Neural cell (in vitro differentiated cells): ENCODE measurements at regions not wholly inside any gene's neighbourhood (a gene's known extent, or its start where the extent isn't known, plus 50 kb on each side); places are given as distances from the start of the nearest gene placed in this dataset.
"Not testable (repeated sequence)": the region's sequence is repeated elsewhere in the genome, so short reads cannot be mapped to it uniquely, and the experiment has no call there.

Experiments used
- H2AFZ ChIP-seq: fragments of 200-600, 300-800 bp; sonication (generic), shearing (Covaris generic); 2 replicates; pipeline ENCODE4 v1.6.0; 2014; ENCODE audit warnings: low read depth, mild to moderate bottlenecking, antibody characterized with exemption, low read length, moderate library complexity
- H3F3A ChIP-seq: fragments of 200-600 bp; shearing (Covaris generic); 2 replicates; pipeline ENCODE4 v1.6.1; 2016; ENCODE audit warnings: mild to moderate bottlenecking, moderate library complexity, mixed read lengths, antibody characterized with exemption, low read length; ENCODE audit not compliant: insufficient read depth, poor library complexity, severe bottlenecking
- H3K27ac ChIP-seq: fragments of 200-600, 300-800 bp; sonication (generic), shearing (Covaris generic); 2 replicates; pipeline ENCODE4 v1.5.1; 2014; ENCODE audit warnings: mild to moderate bottlenecking, low read length, moderate library complexity
- H3K27me3 ChIP-seq: fragments of 300-800, 200-600 bp; sonication (generic), shearing (Covaris generic); 2 replicates; pipeline ENCODE4 v1.6.0; 2014; ENCODE audit warnings: mild to moderate bottlenecking, low read depth, low read length, moderate library complexity; ENCODE audit not compliant: insufficient read depth
- H3K36me3 ChIP-seq: fragments of 300-800, 200-600 bp; sonication (generic), shearing (Covaris generic); 2 replicates; pipeline ENCODE4 v1.5.1; 2014; ENCODE audit warnings: mild to moderate bottlenecking, antibody characterized with exemption, low read length, moderate library complexity; ENCODE audit not compliant: insufficient read depth
- H3K4me2 ChIP-seq: fragments of 300-800, 200-600 bp; sonication (generic), shearing (Covaris generic); 2 replicates; pipeline ENCODE4 v1.6.0; 2014; ENCODE audit warnings: mild to moderate bottlenecking, low read length
- H3K4me3 ChIP-seq: fragments of 300-800, 200-600 bp; sonication (generic), shearing (Covaris generic); 2 replicates; pipeline ENCODE4 v1.5.1; 2014; ENCODE audit warnings: mild to moderate bottlenecking, low read length, moderate library complexity
- H3K79me2 ChIP-seq: fragments of 200-600 bp; shearing (Covaris generic); replicated peaks from 2 replicates; pipeline ENCODE4 v1.6.0; 2014; ENCODE audit warnings: mild to moderate bottlenecking, low read length, moderate library complexity; ENCODE audit not compliant: insufficient read depth
- H3K9ac ChIP-seq: fragments of 300-800, 200-600 bp; sonication (generic), shearing (Covaris generic); 2 replicates; pipeline ENCODE4 v1.6.1; 2016; ENCODE audit warnings: mild to moderate bottlenecking, low read length, mixed read lengths
- H3K9me2 ChIP-seq: fragments of 200-600 bp; shearing (Covaris generic); 2 replicates; pipeline ENCODE4 v1.6.1; 2016; ENCODE audit warnings: mild to moderate bottlenecking, low read length, mixed read lengths; ENCODE audit not compliant: insufficient read depth
- H3K9me3 ChIP-seq: fragments of 200-600, 300-800 bp; sonication (generic), shearing (Covaris generic); 2 replicates; pipeline ENCODE4 v1.6.1; 2016; ENCODE audit warnings: mild to moderate bottlenecking, mixed run types, low read length, moderate library complexity, mixed read lengths
- H4K20me1 ChIP-seq: fragments of 200-600 bp; shearing (Covaris generic); 2 replicates; pipeline ENCODE4 v1.6.1; 2016; ENCODE audit warnings: mild to moderate bottlenecking, mixed run types; ENCODE audit not compliant: insufficient read depth
- EP300 ChIP-seq: fragments of 450-650 bp; conservative IDR thresholded peaks from 2 replicates; pipeline ENCODE4 v1.6.1; 2014; ENCODE audit warnings: antibody characterized with exemption, mild to moderate bottlenecking, moderate library complexity; ENCODE audit not compliant: poor library complexity, severe bottlenecking
- EZH2 ChIP-seq: fragments of 200-600, 300-800 bp; shearing (Covaris generic), sonication (generic); IDR thresholded peaks from 2 replicates; pipeline ENCODE4 v1.6.1; 2014; ENCODE audit warnings: antibody characterized with exemption, low read length, borderline replicate concordance, mild to moderate bottlenecking; ENCODE audit not compliant: insufficient read depth, poor library complexity, severe bottlenecking
- MXI1 ChIP-seq: fragments of 450-650 bp; conservative IDR thresholded peaks from 2 replicates; pipeline ENCODE4 v1.6.1; 2014; ENCODE audit warnings: antibody characterized with exemption, mild to moderate bottlenecking; ENCODE audit not compliant: poor library complexity, severe bottlenecking
- POLR2AphosphoS5 ChIP-seq: IDR thresholded peaks from 2 replicates; pipeline ENCODE4 v1.6.1; 2012
- RAD21 ChIP-seq: fragments of 450-650 bp; conservative IDR thresholded peaks from 2 replicates; pipeline ENCODE4 v1.6.1; 2014; ENCODE audit warnings: antibody characterized with exemption, mild to moderate bottlenecking, moderate library complexity
- SMC3 ChIP-seq: fragments of 450-650 bp; conservative IDR thresholded peaks from 2 replicates; pipeline ENCODE4 v1.6.1; 2014; ENCODE audit warnings: antibody characterized with exemption, mild to moderate bottlenecking, moderate library complexity; ENCODE audit not compliant: poor library complexity
- TAF1 ChIP-seq: IDR thresholded peaks from 2 replicates; pipeline ENCODE4 v1.6.1; 2012; ENCODE audit warnings: low read depth
- TF ChIP-seq, protein P1 (sequence below): fragments of 450-650 bp; IDR thresholded peaks from 2 replicates; pipeline ENCODE4 v1.5.1; 2014; ENCODE audit warnings: antibody characterized with exemption, mild to moderate bottlenecking, moderate library complexity; ENCODE audit not compliant: poor library complexity, severe bottlenecking
- TF ChIP-seq, protein P2 (sequence below): IDR thresholded peaks from 2 replicates; pipeline ENCODE4 v1.6.1; 2012; ENCODE audit warnings: borderline replicate concordance

DNA sequence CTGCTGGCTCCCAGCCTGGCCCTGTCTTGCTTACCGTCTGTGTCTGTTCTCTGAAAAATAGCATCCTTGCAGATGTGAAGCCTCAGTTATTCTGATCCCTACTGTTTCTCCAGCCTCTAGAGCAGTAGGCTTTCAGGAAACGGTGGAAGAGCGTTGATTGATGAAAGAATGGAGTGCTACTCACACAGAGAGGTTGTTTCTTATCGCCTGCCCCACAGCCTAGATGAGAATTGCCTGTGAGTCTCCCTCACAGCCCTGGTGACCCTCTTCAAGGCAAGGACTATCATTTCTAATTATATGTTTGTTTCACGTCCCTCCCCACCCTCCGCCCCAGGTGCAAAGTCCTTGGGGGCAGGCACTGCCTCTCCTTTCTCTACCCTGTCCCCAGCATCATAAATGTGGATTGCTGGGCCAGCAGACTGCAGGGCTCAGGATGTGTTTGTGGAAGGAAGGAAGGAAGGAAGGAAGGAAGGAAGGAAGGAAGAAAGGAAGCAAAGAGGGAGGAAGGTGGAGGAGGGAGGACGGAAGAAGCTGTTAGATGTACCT lies 575.3 kb upstream of the B3GAT1 start:
- Histone ChIP-seq H3K36me3 (no peaks in the 10 kb centered on the region), H3K9me2 (no peaks in the 10 kb centered on the region), H3K9me3 (no peaks in the 10 kb centered on the region), H3F3A (no peaks in the 10 kb centered on the region), H3K27ac (no peak overlapping the region), H4K20me1 (no peaks in the 10 kb centered on the region), H3K9ac (no peak overlapping the region), H3K4me2 (no peak overlapping the region), H3K27me3 (no peaks in the 10 kb centered on the region), H3K79me2 (no peaks in the 10 kb centered on the region), H2AFZ (no peak overlapping the region), H3K4me3 (no peak overlapping the region)
- TF ChIP-seq, protein P1, sequence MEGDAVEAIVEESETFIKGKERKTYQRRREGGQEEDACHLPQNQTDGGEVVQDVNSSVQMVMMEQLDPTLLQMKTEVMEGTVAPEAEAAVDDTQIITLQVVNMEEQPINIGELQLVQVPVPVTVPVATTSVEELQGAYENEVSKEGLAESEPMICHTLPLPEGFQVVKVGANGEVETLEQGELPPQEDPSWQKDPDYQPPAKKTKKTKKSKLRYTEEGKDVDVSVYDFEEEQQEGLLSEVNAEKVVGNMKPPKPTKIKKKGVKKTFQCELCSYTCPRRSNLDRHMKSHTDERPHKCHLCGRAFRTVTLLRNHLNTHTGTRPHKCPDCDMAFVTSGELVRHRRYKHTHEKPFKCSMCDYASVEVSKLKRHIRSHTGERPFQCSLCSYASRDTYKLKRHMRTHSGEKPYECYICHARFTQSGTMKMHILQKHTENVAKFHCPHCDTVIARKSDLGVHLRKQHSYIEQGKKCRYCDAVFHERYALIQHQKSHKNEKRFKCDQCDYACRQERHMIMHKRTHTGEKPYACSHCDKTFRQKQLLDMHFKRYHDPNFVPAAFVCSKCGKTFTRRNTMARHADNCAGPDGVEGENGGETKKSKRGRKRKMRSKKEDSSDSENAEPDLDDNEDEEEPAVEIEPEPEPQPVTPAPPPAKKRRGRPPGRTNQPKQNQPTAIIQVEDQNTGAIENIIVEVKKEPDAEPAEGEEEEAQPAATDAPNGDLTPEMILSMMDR, result no peak
- TF ChIP-seq EZH2, result no peak
- no peak for TF ChIP-seq SMC3
- TF ChIP-seq TAF1, result no peak
- TF ChIP-seq, protein P2, sequence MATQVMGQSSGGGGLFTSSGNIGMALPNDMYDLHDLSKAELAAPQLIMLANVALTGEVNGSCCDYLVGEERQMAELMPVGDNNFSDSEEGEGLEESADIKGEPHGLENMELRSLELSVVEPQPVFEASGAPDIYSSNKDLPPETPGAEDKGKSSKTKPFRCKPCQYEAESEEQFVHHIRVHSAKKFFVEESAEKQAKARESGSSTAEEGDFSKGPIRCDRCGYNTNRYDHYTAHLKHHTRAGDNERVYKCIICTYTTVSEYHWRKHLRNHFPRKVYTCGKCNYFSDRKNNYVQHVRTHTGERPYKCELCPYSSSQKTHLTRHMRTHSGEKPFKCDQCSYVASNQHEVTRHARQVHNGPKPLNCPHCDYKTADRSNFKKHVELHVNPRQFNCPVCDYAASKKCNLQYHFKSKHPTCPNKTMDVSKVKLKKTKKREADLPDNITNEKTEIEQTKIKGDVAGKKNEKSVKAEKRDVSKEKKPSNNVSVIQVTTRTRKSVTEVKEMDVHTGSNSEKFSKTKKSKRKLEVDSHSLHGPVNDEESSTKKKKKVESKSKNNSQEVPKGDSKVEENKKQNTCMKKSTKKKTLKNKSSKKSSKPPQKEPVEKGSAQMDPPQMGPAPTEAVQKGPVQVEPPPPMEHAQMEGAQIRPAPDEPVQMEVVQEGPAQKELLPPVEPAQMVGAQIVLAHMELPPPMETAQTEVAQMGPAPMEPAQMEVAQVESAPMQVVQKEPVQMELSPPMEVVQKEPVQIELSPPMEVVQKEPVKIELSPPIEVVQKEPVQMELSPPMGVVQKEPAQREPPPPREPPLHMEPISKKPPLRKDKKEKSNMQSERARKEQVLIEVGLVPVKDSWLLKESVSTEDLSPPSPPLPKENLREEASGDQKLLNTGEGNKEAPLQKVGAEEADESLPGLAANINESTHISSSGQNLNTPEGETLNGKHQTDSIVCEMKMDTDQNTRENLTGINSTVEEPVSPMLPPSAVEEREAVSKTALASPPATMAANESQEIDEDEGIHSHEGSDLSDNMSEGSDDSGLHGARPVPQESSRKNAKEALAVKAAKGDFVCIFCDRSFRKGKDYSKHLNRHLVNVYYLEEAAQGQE, result no peak
- no peak for TF ChIP-seq RAD21

DNA sequence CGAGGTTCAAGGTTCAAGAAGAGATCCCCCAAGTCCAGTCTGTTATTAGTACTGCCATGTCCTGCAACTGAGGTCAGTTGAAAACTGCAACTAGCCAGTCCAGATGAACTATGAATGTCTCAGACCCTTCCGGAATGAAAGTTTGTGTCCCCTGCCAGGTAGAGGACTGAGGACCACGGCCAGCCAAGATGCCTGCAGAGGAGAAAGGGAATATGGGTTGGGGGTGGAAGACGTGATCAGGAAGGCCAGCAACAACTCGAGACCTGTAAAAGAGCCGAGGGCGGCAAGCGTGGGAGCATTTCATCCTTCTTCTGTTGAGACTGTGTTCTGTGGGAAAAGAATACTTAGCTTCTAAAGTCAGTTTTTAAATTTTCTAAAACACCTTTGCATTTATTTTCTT lies 572.4 kb upstream of the B3GAT1 start:
- no peaks in the 10 kb centered on the region for H3K79me2 ChIP-seq
- no peak overlapping the region for H3K4me3 ChIP-seq
- H3K36me3 ChIP-seq, result no peaks in the 10 kb centered on the region
- no peaks in the 10 kb centered on the region for H3F3A ChIP-seq
- TF ChIP-seq, protein P2, result no peak
- TF ChIP-seq MXI1 (no peak), POLR2AphosphoS5 (no peak), SMC3 (no peak), TAF1 (no peak), EZH2 (no peak), EP300 (no peak)
- TF ChIP-seq, protein P1, result no peak
- no peak overlapping the region for H3K9ac ChIP-seq
- H3K4me2 ChIP-seq, result no peak overlapping the region
- no peaks in the 10 kb centered on the region for H3K9me3 ChIP-seq
- no peaks in the 10 kb centered on the region for H3K9me2 ChIP-seq
- H2AFZ ChIP-seq, result no peak overlapping the region
- H3K27ac ChIP-seq, result no peak overlapping the region
- H3K27me3 ChIP-seq, result no peaks in the 10 kb centered on the region
- H4K20me1 ChIP-seq, result no peaks in the 10 kb centered on the region

DNA sequence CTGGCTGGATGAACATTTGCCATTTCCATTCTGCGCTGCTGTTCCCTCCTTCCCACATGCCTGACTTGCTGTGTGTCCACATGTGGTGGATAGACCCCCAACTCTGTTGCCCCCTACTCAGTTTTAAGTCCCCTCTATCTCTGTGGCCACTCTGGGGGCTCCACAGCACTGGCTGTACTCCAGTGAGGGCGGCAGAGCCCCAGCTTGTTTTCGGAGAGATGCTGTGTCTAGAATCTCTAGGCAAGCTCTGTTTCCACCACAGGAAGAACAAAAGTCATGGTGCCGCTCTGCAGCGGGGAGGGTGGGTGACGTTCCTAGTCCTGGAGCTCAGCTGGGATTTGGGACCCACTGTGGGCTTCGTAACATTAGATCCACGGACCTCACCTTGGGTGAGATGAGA lies 570.4 kb upstream of the B3GAT1 start:
- H2AFZ ChIP-seq, H3K9me2 ChIP-seq, H3K79me2 ChIP-seq, H3K4me2 ChIP-seq, H3K9ac ChIP-seq, H3K27me3 ChIP-seq, H3K4me3 ChIP-seq, H3K36me3 ChIP-seq, H3K9me3 ChIP-seq, H3K27ac ChIP-seq, H4K20me1 ChIP-seq, H3F3A ChIP-seq: not testable (repeated sequence)
